ENCODE measurements at regions not wholly inside any gene's neighbourhood (a gene's known extent, or its start where the extent isn't known, plus 50 kb on each side); places are given as distances from the start of the nearest gene placed in this dataset.

- no peaks in the 10 kb centered on the region for H3K36me3 ChIP-seq
- no peaks in the 10 kb centered on the region for H3K9me3 ChIP-seq
- H3K27me3 ChIP-seq, result no peaks in the 10 kb centered on the region
- no peaks in the 10 kb centered on the region for H3K4me1 ChIP-seq (ENCODE audit: control insufficient read depth in 1 of 2, insufficient read depth in 1 of 2, low read depth in 1 of 2, low read length in 1 of 2)
- H3K27ac ChIP-seq, result no peak overlapping the region
- TF ChIP-seq CTCF (IDR thresholded peaks at IDR 0.05), result no peak
- H3K4me3 ChIP-seq (ENCODE audit: low read depth in 1 of 2, low read length in 1 of 2), result no peak overlapping the region
These were observed 948.7 kb downstream of the KCNJ2 start for GRCh38 chr17:71118039-71118438.

GRCh38 chr17:71127416-71127815, 958.1 kb downstream of the KCNJ2 start:
- Histone ChIP-seq H3K4me1 (ENCODE audit: control insufficient read depth in 1 of 2, insufficient read depth in 1 of 2, low read depth in 1 of 2, low read length in 1 of 2) (no peaks in the 10 kb centered on the region), H3K27ac (no peak overlapping the region)
- TF ChIP-seq CTCF (IDR thresholded peaks at IDR 0.05), result no peak

GRCh38 chr17:71142333-71142732, 973.0 kb downstream of the KCNJ2 start:
- Histone ChIP-seq H3K4me1 (ENCODE audit: control insufficient read depth in 1 of 2, insufficient read depth in 1 of 2, low read depth in 1 of 2, low read length in 1 of 2) (no peaks in the 10 kb centered on the region), H3K4me3 (ENCODE audit: low read depth in 1 of 2, low read length in 1 of 2) (no peak overlapping the region), H3K9me3 (no peaks in the 10 kb centered on the region), H3K27ac (no peak overlapping the region), H3K36me3 (no peaks in the 10 kb centered on the region), H3K27me3 (no peaks in the 10 kb centered on the region)
- no peak for TF ChIP-seq CTCF (IDR thresholded peaks at IDR 0.05)

More at GRCh38 chr17:71127416-71127815, 958.1 kb downstream of the KCNJ2 start:
- Histone ChIP-seq H3K4me3 (ENCODE audit: low read depth in 1 of 2, low read length in 1 of 2) (no peak overlapping the region), H3K36me3 (no peaks in the 10 kb centered on the region), H3K9me3 (no peaks in the 10 kb centered on the region), H3K27me3 (no peaks in the 10 kb centered on the region)

GRCh38 chr17:71145486-71145885, 975.3 kb upstream of the SOX9 start:
- H3K27ac ChIP-seq, result no peak overlapping the region
- no peaks in the 10 kb centered on the region for H3K4me1 ChIP-seq (ENCODE audit: control insufficient read depth in 1 of 2, insufficient read depth in 1 of 2, low read depth in 1 of 2, low read length in 1 of 2)
- H3K9me3 ChIP-seq, result no peaks in the 10 kb centered on the region
- H3K36me3 ChIP-seq, result no peaks in the 10 kb centered on the region
- no peak for TF ChIP-seq CTCF (IDR thresholded peaks at IDR 0.05)
- no peaks in the 10 kb centered on the region for H3K27me3 ChIP-seq
- no peak overlapping the region for H3K4me3 ChIP-seq (ENCODE audit: low read depth in 1 of 2, low read length in 1 of 2)

GRCh38 chr17:71147906-71148305, 972.9 kb upstream of the SOX9 start:
- H3K4me1 ChIP-seq (ENCODE audit: control insufficient read depth in 1 of 2, insufficient read depth in 1 of 2, low read depth in 1 of 2, low read length in 1 of 2), result no peaks in the 10 kb centered on the region
- no peaks in the 10 kb centered on the region for H3K27me3 ChIP-seq
- no peak overlapping the region for H3K27ac ChIP-seq
- no peak overlapping the region for H3K4me3 ChIP-seq (ENCODE audit: low read depth in 1 of 2, low read length in 1 of 2)
- no peak for TF ChIP-seq CTCF (IDR thresholded peaks at IDR 0.05)
- no peaks in the 10 kb centered on the region for H3K36me3 ChIP-seq
- H3K9me3 ChIP-seq, result no peaks in the 10 kb centered on the region

- no peak overlapping the region for H3K4me3 ChIP-seq (ENCODE audit: low read depth in 1 of 2, low read length in 1 of 2)
- no peak overlapping the region for H3K27ac ChIP-seq
- H3K4me1 ChIP-seq (ENCODE audit: control insufficient read depth in 1 of 2, insufficient read depth in 1 of 2, low read depth in 1 of 2, low read length in 1 of 2), result no peaks in the 10 kb centered on the region
- TF ChIP-seq CTCF (IDR thresholded peaks at IDR 0.05), result no peak
- no peaks in the 10 kb centered on the region for H3K9me3 ChIP-seq
- H3K27me3 ChIP-seq, result no peaks in the 10 kb centered on the region
- H3K36me3 ChIP-seq, result no peaks in the 10 kb centered on the region
These were observed 971.2 kb upstream of the SOX9 start for GRCh38 chr17:71149607-71150006.
